ENCODE measurements at regions not wholly inside any gene's neighbourhood (a gene's known extent, or its start where the extent isn't known, plus 50 kb on each side); places are given as distances from the start of the nearest gene placed in this dataset.
A peak's percentile ranks its signal among the peaks of the same experiment; 100 is the strongest.
"Not testable (repeated sequence)": the region's sequence is repeated elsewhere in the genome, so short reads cannot be mapped to it uniquely, and the experiment has no call there.

DNA sequence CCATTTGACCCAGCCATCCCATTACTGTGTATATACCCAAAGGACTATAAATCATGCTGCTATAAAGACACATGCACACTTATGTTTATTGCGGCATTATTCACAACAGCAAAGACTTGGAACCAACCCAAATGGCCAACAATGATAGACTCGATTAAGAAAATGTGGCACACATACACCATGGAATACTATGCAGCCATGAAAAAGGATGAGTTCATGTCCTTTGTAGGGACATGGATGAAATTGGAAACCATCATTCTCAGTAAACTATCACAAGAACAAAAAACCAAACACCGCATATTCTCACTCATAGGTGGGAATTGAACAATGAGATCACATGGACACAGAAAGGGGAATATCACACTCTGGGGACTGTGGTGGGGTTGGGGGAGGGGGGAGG is 242.7 kb upstream of the FOXF1 start:
- not testable (repeated sequence) for DNase-seq (ENCODE audit: low spot score)

DNA sequence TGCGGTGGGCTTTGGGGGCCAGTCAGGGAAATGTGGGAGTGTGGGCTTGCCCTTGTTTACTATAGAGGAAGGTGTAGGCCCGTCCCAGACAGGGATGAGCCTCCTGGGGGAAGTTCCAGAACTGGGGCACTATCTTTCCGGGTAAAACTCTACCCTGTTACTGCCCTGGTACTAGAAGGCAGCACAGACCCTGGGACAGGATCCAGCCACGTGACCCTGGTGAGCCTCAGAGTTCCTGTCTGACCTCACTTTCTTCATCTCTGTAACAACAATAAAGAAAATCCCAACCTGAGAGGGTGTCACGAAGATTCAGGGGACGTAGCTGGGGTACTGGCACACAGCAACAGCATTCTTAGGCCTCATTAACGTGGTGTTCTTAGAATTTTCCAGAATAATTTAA is 239.6 kb upstream of the FOXF1 start:
- DNase-seq (ENCODE audit: low spot score) = no peak

DNA sequence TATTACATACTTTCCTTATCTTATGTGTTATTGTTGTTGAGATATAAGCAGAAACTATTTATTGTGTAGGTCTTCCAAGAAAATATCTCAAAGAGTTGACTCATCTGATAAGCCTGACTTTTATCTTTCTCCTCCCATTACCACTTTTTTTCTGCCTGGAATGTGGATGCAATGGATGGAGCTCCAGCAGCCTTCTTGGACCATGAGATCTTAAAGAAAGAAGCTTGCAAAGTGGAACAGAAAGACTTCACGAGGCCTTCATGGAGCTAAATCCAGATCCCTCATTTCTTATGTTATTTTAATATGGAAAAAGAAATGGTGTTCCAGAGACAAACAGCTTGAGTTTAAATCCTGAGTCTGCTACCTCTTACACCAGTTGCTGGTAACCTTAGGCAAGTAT is 237.6 kb upstream of the FOXF1 start:
- DNase-seq (ENCODE audit: low spot score) = no peak

DNA sequence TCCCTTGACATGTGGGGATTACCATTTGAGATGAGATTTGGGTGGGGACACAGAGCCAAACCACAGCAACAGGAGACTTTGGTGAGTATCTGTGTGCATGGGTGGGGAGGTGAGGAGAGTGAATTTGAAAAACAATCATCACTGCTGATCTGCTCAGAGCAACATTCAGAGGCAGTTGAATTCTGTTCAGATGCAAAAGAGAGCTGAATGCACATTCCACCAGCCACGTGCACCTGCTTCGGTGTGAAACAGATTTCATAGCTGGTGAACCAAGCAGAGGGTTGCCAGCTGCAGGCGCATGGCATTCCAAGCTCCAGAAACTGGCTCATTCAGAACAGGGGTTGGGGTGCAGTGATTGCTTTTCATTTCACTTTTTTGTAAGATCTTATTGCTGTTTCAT is 233.1 kb upstream of the FOXF1 start:
- no peak for DNase-seq (ENCODE audit: low spot score)

DNA sequence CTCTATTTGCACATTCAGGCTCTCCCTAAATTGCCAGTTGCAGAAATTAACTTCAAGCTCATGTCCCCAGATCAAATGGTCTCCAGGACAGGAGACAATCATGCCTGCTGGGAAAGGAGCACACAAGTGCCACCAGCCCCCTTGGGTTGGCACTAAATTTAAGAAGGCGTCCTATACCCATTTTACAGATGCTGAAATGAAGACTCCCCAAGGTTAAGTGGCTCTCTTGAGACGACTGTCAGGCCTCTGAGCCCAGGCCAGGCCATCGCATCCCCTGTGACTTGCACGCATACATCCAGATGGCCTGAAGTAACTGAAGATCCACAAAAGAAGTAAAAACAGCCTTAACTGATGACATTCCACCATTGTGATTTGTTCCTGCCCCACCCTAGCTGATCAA is 232.5 kb upstream of the FOXF1 start:
- not testable (repeated sequence) for DNase-seq (ENCODE audit: low spot score)

DNA sequence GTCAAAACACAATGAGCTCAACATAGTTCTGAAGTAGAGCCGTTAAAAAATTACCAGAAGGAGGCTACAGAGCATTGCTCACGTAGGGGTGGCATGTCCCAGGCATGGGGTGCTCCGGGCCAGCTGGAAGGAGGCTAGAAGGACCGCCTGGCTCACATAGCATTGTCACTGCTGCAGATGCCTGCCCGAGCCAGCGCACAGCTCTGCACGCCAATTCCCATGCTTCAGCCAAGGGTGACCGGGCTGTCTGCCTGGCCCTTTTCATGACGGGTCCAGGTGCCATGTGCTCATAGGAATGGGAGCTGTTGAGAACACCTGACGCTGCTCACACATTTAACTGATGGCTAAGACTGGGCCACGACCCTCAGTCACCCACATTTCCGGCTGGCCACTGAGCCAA is 228.9 kb upstream of the FOXF1 start:
- no peak for DNase-seq (ENCODE audit: low spot score)

DNA sequence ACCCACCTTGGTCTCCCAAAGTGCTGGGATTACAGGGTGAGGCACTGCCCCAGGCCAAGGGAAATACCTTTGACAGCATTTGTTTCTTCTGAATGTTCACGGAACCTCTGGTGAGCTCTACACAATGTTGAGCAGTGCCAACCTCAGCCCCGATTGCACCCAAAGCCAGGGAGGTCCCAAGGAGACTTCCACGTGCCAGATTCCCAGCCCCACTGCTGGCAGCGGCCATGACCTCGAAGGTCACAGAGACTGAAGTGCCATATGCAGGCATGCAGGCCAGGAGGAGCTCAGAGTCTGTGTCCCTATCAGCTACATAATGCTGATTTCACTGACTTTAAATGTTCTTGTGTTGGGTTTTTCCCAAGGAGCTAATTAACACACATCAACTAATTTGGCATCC is 226.4 kb upstream of the FOXF1 start:
- DNase-seq (ENCODE audit: low spot score) = no peak

DNA sequence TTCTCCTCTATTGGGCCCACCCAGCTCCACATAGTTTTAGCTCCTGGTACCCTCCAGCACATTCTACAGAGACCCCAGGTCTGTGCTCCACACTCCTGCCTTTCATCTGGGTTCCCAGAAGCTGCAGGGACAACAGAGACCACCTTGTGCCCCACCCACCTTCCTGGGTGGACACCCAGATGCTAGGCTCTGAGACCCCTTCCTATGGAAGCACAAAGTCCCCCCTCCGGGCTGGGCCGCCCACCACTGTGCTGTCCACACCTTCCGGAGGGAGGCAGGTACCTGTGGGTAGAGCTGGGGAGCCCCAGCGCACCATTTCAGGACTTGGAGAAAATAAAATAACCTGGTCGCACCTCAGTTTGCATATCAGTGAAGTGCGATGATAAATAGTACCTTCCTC is 224.9 kb upstream of the FOXF1 start:
- DNase-seq (ENCODE audit: low spot score) = no peak

DNA sequence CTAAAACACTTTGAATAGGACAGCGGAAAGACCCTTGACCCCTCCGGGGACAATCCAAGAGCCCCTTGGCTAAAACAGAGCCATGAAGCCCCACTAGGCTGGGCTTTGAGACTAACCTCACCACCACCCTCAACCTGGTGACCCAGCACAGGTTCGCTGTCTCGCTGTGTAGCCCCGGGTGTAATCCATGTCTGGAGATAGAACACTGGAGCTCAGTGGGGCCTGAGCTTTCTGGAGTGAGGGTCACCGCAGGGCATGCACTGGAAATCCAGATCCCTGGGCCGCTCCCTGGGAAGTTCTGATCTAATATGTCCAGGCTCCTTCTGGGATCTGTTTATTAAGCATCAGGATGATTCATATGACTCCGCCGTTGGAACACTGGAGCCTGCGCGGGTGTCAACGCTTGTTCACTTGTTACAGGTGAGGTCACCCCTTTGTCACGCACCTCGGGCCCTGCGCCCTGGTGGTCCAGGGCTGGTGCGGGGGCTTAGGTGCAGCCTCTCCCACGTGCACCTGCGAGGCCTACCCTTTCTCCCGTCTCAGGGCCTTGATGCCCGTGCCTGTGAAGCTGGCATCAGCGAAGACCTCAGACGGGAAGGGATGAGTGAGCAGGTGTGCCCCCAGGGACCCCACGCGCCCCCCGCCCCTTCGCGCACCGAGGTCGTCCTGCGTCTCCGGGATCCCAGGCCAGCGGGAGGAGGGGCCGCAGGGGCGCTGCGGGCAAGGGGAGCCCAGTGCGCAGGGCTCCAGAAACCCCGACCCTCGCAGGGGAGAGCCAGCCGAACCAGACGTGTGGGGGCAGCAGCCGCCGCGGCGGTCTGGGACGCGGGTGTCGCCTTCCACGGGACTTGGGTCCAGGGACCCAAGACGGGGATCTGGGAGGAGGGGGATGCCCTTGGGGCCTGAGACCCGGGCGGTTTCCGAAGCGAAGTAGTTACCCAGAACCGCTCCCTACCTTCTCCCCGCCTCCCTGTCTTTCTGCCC is 224.1 kb upstream of the FOXF1 start:
- peak; percentile 7 for DNase-seq (ENCODE audit: low spot score)

DNA sequence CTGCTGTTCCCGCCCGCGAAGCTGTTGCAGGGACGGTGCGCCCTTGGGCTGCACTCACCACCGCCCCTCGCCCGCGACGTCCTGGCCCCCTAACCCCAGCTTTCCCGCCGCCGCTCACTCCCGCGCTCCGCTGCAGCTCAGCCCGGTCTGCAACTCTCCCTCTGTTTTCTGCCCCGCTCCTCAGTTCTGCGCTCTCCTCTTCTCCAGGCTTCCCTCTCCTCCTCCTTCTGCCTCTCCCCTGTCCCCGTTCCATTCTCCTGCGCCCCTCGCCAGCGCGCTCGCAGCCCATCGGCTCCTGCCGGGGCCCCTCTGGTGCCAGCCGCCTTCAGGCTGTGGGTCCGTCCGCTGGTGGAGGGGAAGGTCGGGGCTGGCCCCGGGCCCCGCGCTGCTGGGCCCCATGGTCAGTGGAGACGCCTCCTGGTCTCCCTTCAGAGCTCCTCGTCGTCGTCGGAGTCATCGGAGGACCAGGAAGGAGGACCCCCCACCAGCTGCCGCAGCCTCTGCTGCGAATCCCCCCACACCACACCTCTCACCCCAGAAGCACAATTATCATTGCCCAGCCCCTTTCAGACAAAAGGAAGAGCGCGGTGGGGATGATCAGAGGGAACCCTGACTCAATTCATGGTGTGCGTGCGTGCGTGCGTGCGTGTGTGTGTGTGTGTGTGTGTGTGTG is 223.2 kb upstream of the FOXF1 start:
- DNase-seq (ENCODE audit: low spot score) = no peak

DNA sequence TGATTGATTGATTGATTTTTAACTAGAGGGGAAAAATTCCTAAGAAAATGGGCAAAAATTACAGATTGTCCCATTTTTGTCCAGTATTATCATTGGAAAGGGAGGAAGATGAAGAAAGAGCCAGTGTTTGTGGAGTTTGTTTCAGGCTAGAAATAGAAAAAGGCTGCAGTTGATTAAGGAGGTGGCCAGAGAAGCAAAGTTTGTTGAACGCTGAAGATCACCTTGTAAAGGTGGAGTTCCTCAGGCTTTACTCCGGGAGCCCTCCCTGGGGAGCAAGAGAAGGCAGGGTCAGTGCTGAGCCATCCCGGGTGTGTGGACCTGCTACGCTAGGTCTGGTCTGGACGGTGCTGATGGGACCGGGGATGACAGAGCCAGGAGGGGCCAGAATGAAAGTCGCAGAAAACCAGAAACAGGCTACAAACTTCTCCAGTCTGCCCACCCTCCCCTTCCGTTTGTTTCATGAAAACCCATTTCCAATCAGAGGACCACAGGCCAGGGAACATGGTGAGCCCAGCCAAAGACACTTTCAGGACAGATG is 222.6 kb upstream of the FOXF1 start:
- DNase-seq (ENCODE audit: low spot score) = no peak

DNA sequence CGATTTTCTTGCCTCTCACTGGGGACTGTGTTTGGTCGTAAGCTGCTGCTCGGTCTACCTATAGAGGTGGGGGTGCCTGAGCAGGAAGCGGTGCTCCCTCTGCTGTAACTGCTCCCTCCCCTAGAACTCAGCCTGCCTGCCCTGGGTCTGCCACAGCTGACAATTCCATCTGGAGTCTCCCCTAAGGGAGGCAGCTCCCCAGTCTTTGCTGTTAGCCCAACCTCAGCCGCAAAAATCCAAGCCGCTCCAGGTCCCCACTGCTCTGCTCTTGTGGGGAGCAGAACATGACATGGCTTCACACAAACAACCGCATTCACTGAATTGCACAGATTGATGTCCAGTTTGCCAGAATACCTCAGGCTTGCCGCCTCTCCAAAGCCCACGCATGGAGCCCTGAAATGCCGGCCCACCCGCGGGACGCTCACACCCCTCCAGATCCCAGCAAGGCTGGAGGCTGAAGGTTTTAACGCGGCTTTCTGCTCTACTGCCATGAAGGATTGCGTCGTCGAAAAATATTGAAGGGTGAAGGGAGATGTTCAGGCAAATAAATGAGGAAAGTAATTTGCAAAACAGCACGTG is 221.5 kb upstream of the FOXF1 start:
- no peak for DNase-seq (ENCODE audit: low spot score)

DNA sequence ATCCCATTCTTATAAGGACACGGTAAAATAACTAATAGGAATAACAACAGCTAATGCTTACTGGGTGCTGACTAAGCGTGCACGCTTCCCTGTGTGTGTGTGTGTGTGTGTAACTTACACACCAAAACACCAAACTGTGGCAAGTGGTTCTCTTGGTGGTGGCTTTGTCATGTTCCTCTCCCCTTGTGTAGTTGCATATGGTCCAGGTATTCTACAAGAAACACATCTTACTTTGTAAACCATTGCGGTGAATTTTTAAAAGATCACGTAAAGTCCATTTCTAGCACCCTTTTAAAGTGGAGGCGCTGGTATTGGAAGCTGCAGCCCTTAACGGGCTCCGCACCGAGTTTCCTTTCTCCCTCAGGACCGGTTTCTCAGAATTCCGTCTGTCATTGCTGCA is 221.0 kb upstream of the FOXF1 start:
- no peak for DNase-seq (ENCODE audit: low spot score)

DNA sequence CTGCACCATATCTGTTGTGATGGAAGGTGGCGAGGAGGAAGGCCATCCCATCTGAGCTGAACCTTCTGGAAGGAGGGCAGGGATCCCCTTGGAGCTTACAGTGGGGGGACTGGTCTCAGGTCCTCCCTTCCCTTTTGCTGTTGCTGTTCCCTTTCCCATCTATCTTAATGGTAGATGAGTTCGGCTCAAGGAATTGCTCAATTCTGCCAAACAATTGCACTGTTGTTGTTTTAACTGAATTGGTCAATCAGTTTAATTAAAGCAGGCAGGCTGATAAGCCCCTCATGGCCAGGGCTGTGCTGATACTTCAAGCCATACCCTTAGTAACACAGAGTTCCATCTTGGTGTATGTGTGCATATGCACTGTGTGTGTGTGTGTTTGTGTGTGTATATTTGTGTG is 220.4 kb upstream of the FOXF1 start:
- no peak for DNase-seq (ENCODE audit: low spot score)

DNA sequence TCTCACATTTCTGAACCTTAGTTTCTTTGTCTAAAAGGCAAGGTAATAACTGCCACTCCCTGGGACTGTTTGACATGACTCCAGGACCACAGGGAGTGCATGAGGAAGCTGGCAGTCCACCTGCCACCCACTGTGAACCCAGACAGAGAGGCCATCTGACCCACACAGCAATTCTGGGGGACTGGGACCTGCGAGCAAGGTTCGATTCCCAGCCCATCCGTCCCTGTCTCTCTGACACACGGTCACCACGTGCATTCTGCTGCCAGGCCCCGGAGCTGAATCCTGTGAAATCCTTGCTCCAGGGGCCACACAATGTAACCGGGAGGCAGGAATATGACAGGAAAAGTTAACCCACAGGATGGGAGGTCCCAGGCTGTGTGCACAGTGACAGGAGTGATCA is 218.8 kb upstream of the FOXF1 start:
- no peak for DNase-seq (ENCODE audit: low spot score)

DNA sequence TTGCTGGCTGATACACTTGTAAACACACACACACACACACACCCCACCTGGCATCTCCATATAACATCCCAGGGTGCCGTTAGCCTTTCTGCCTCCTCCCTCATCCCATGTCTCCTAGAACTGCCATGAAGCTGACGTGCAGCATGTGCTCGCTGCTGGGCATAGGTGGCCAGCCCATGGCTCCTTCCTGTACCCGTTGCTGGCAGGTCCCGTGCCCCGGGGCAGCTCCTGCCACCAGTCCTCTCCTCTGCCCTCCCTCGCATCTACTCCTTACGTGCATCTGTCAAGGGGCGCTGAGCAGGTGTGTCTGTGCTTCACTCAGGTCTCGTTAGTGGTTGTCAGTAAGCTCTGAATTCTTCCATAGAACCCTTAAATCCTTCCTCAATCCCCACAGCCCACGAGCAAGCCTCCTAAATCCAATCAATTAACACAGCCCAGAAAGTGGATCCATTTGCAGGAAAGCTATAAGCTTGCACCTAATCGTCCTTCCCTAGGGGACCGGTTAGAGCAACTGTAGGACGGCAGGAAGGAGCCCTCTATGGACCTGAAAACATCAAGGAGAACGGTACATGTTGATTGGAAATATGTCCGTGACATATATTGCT is 218.1 kb upstream of the FOXF1 start:
- no peak for DNase-seq (ENCODE audit: low spot score)

DNA sequence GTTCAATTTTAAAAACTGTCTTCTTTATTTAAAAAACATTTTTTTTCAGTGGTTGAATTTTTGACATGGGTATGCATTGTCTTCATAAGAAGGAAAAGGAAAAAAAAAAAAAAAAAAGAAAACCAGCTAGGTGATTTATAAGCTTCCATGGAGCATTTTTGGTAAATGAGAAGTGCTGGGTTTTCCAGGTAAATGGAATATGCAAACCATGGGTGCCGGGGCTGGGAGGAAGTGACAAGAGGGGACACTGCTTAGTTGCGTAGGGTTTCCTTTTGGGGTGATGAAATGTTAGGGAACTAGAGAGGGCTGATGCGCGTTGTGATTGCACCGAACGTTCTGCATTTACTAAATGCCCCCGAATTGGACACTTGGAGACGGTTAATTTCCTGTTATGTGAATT is 217.4 kb upstream of the FOXF1 start:
- no peak for DNase-seq (ENCODE audit: low spot score)

DNA sequence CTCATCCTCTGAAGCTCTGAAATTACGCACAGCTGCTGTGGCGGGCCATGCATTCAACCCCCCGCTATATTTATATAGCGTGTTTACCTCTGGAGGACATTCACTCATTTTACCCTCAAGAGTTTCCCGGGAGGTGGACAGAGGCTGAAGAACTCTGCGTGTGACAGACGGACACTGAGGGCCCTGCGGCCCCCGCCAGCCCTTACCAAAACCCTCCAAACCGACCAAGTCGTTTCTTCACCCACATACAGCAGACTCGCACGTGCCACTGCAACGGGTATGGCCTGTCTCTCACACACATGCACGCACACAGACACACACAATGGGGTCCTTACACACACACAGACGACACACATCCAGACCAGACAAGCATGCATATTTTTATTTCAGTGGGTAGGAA is 216.4 kb upstream of the FOXF1 start:
- DNase-seq (ENCODE audit: low spot score) = no peak

DNA sequence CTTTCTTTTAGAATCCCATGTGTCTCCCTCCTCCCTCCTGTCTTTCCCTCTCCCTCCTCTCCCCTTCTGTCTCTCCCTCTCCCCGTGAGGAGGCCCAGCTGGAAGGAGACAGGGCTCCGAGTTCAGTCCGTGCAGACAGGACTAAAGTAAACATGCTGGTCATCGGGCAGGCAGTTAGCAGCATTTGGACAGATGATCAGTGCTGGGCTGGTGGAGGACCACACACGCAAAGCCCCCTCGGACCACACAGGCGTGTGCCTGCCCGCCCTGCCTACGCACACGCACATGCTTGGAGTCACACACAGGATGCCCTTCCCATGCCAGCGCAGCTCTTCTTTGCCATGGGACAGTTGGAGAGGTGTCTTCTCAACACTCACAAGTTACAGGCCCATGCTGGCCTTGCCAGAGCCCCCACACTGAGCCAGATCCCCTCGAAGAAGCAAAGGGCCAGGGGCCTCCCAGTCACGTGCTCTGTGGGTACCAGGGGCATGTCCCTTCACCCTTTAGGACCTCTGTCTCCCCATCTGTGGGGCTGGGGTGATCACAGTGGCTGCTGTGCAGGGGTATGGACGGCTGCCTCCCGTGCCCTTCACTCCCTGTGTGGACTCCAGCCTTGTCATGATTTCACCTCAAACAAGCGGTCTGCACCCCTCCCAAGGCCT is 215.7 kb upstream of the FOXF1 start:
- DNase-seq (ENCODE audit: low spot score) = no peak

DNA sequence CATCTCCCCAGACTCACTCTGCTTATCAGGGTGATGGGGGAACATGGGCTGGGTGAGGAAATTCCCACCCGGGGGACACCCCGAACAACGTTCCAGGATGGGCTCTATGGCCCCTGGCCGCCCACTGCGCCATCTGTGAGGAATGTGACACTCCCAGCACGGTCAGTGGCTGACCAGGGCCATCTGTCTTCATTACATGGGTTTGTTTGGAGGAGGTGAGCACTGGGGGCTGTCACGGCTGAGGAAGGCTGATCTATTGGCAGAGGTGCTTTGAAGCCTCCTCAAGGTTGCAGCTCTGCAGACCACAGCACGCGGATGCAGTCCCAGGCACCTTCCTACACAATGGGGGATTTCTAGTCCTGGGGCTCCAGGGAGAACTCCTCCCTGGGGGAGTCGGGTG is 214.1 kb upstream of the FOXF1 start:
- no peak for DNase-seq (ENCODE audit: low spot score)

DNA sequence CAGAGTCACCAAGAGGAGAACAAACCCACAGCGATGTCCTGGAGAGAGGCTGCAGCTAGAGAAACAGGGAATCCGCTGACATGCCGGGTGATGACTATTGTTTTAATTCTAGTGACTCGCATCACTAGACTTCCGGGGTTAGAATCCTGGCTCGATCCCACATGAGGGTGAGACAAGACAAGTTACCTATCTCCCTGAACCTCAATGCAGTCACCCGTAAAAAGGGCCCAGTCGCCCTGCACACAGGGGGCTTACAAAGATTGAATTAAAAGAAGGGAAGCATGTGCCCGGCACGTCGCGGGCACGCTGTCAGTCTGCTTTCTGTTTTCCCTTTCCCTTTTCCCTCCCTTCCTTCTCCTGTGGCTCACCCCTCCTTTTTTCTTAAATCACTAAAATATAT is 212.9 kb upstream of the FOXF1 start:
- DNase-seq (ENCODE audit: low spot score) = peak; percentile 14
